Peyer's patch (tissue), 4 donors: ENCODE measurements at regions not wholly inside any gene's neighbourhood (a gene's known extent, or its start where the extent isn't known, plus 50 kb on each side); places are given as distances from the start of the nearest gene placed in this dataset.

Experiments
- DNase-seq, 3 donors: peaks; one replicate each; pipeline ENCODE4 v3.0.0-alpha.2; 2017 to 2019
- H3K27ac ChIP-seq, 4 donors: fragments of 200-600 bp; sonication (generic); one replicate each; pipeline ENCODE4 v1.5.1; 2016 to 2019
- H3K27me3 ChIP-seq, 2 donors: fragments of 200-600 bp; sonication (generic); one replicate each; pipeline ENCODE4 v1.5.1; 2019
- H3K36me3 ChIP-seq, 3 donors: fragments of 200-600 bp; sonication (generic); one replicate each; pipeline ENCODE4 v1.5.1; 2016 to 2019
- H3K4me1 ChIP-seq, 4 donors: fragments of 200-600 bp; sonication (generic); one replicate each; pipeline ENCODE4 v1.5.1; 2016 to 2019
- H3K4me3 ChIP-seq, 4 donors: fragments of 200-600 bp; sonication (generic); 1 replicate in 3 of 4; 2 replicates in 1 of 4; pipeline ENCODE4 v1.5.1; 2016 to 2019; ENCODE audit warnings: mild to moderate bottlenecking in 1 of 4
- H3K9me3 ChIP-seq, 4 donors: fragments of 200-600 bp; sonication (generic); one replicate each; pipeline ENCODE4 v1.5.1; 2016 to 2019; ENCODE audit warnings: mild to moderate bottlenecking in 1 of 4
- POLR2A ChIP-seq, 2 donors: fragments of 450-650 bp; IDR thresholded peaks; one replicate each; pipeline ENCODE4 v1.5.1; 2017; ENCODE audit warnings: antibody characterized with exemption in 2 of 2, mild to moderate bottlenecking in 2 of 2, moderate library complexity in 2 of 2
- TF ChIP-seq, protein P1 (sequence below), 6 experiments: fragments of 450-650 bp in 4 of 6; fragments of 200-600 bp in 2 of 6; sonication (generic) in 1 of 6; IDR thresholded peaks; one replicate each; pipeline ENCODE4 v1.5.1; 2017 to 2019; ENCODE audit warnings: antibody characterized with exemption in 6 of 6, mild to moderate bottlenecking in 3 of 6, moderate library complexity in 1 of 6

DNA sequence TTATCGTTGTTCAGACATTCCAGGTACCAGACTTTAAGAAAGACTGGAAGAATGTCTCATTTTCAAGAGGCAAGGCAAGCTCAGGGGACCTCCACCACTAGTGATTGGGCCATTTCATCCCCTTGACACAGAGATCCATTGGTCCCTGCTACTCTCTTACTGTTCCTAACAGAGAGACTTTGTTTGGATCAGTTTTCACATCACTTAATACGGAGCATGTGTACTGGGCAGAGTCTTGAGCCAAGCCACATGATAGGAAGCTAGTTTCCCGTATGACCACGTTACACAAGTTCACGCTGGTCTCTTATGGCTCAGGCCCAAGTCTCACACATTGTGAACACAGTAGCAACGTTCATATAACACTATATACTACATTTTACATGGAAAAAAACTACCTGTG, 269.9 kb downstream of the BAMBI start:
- Histone ChIP-seq H3K4me1 (no peaks in the 10 kb centered on the region), H3K4me3 (no peak overlapping the region), H3K27ac (no peak overlapping the region), H3K36me3 (no peaks in the 10 kb centered on the region), H3K27me3 (no peaks in the 10 kb centered on the region), H3K9me3 (no peaks in the 10 kb centered on the region)
- TF ChIP-seq, protein P1, sequence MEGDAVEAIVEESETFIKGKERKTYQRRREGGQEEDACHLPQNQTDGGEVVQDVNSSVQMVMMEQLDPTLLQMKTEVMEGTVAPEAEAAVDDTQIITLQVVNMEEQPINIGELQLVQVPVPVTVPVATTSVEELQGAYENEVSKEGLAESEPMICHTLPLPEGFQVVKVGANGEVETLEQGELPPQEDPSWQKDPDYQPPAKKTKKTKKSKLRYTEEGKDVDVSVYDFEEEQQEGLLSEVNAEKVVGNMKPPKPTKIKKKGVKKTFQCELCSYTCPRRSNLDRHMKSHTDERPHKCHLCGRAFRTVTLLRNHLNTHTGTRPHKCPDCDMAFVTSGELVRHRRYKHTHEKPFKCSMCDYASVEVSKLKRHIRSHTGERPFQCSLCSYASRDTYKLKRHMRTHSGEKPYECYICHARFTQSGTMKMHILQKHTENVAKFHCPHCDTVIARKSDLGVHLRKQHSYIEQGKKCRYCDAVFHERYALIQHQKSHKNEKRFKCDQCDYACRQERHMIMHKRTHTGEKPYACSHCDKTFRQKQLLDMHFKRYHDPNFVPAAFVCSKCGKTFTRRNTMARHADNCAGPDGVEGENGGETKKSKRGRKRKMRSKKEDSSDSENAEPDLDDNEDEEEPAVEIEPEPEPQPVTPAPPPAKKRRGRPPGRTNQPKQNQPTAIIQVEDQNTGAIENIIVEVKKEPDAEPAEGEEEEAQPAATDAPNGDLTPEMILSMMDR (IDR thresholded peaks at IDR 0.05): no peak
- no peak for TF ChIP-seq POLR2A (IDR thresholded peaks at IDR 0.05)
- DNase-seq: no peak

DNA sequence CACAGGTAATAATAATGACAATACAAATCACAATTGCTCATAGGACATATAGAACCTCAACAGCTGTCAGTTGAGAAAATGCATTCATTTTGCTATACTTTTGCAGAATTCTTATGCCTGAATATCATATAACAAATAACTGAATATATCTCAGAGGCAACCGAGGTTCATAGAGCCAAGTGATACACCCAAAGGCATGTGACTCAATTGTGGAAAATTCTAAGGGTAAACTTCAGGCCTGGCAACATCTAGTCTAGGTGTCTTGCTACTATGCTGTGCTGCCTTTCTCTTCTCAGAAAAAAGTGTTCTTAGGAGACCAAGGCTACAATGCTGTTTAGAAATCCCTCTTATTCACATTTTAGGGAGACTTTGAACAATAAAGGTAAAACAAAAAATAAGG, 270.7 kb downstream of the BAMBI start:
- Histone ChIP-seq H3K9me3 (no peaks in the 10 kb centered on the region), H3K4me1 (no peaks in the 10 kb centered on the region), H3K27me3 (no peaks in the 10 kb centered on the region), H3K27ac (no peak overlapping the region), H3K4me3 (no peak overlapping the region), H3K36me3 (no peaks in the 10 kb centered on the region)
- TF ChIP-seq, protein P1 (IDR thresholded peaks at IDR 0.05): no peak
- TF ChIP-seq POLR2A (IDR thresholded peaks at IDR 0.05): no peak
- no peak for DNase-seq

DNA sequence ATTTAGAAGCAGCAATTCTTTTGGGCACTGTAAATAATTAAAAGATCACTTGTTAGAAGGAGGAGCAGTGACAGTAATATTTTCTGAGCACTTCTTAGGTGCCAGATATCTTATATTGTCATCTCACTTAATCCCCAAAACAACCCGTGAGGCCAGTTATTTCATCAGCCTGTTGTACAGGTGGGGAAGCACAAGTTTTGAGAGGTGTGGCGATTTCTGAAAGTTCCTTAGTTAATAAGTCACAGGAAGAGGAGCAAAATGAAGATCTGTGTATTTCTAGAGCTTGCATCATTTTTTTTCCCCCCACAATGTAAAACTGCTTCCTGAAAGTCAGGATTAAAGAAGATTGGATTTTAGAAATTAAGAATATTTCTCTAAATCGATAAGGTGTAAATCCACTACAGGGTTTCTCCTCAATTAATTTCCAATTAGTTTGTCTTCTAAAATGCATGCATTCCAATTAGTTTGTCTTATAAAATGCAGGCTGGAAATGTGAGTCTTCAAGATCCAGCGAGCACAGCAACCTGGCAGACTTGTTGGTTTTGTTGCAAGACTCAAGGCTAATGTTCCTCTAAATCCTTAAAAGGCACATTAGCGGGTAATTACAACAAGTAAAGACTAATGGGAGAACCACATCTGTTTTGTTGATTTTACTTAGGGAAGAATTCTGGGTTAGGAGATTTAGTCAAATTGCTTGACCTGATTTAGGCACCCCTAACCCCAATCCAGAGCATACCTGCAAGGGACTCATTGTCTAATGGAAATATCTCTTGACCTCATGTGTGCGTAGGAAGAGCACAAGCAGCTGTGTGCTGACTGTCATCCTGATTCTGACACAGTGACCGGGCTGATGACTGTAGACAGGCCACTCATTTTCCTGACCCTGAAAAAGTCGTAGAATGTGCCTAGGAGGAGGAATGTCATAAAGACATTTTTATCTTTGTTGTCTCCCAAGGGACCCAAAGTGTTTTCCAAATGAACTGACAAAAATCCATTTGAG, 272.0 kb downstream of the BAMBI start:
- no peak for DNase-seq
- Histone ChIP-seq H3K4me1 (no peaks in the 10 kb centered on the region), H3K27ac (no peak overlapping the region), H3K9me3 (no peaks in the 10 kb centered on the region), H3K27me3 (no peaks in the 10 kb centered on the region), H3K4me3 (no peak overlapping the region), H3K36me3 (no peaks in the 10 kb centered on the region)
- no peak for TF ChIP-seq POLR2A (IDR thresholded peaks at IDR 0.05)
- TF ChIP-seq, protein P1 (IDR thresholded peaks at IDR 0.05): no peak

DNA sequence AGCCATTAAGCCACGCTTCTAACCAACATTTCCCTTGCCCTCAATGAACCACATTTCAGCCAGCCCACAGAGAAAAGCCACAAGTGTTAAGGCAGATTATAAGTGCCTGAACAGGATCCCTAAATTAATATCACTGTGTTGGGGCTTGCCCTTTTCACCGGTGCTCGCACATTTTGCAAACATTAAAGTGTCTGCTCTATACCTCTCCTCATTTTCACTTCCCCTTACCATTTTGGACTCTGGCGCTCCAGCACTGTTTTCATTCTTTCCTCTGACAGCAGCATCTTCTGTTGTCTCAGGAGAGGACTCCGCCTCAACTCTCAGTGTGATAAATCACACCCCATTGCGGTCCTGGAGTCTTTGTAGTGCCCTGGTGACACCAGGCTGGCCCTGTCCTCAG, 274.2 kb downstream of the BAMBI start:
- no peaks in the 10 kb centered on the region for H3K9me3 ChIP-seq
- TF ChIP-seq, protein P1 (IDR thresholded peaks at IDR 0.05): no peak
- TF ChIP-seq POLR2A (IDR thresholded peaks at IDR 0.05): no peak
- H3K36me3 ChIP-seq: no peaks in the 10 kb centered on the region
- DNase-seq: no peak
- H3K4me3 ChIP-seq: no peak overlapping the region
- no peak overlapping the region for H3K27ac ChIP-seq
- no peaks in the 10 kb centered on the region for H3K27me3 ChIP-seq
- H3K4me1 ChIP-seq: no peaks in the 10 kb centered on the region

DNA sequence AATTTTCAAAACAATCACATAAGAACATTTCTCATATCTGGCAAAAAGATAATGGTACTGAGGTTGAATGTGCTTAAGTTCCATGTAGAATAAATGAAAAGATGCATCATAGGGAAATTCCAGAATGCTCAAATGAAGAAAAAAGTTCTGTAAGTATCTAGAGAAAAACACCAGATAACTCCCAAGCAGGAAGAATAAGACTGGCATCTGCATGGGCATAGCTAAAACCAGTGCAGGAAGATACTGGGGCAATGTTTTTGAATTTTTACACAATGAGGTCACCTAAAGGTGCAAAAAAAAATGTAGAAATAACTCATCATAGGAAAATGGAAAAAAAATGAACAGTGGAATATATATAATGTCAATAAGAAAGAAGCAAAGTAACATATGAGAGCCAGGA, 275.2 kb downstream of the BAMBI start:
- DNase-seq: no peak
- Histone ChIP-seq H3K36me3 (no peaks in the 10 kb centered on the region), H3K9me3 (peaks cover 0 to 1% (median 0%) of the 10 kb centered on the region in 4 donors), H3K4me3 (no peak overlapping the region), H3K27me3 (no peaks in the 10 kb centered on the region), H3K4me1 (no peaks in the 10 kb centered on the region), H3K27ac (no peak overlapping the region)
- TF ChIP-seq POLR2A (IDR thresholded peaks at IDR 0.05): no peak
- TF ChIP-seq, protein P1 (IDR thresholded peaks at IDR 0.05): no peak
